B cell (primary cell): ENCODE measurements at regions not wholly inside any gene's neighbourhood (a gene's known extent, or its start where the extent isn't known, plus 50 kb on each side); places are given as distances from the start of the nearest gene placed in this dataset.

Experiments used
- CTCF ChIP-seq: fragments of 200-600 bp; IDR thresholded peaks from one replicate; pipeline ENCODE4 v1.8.0; 2022; ENCODE audit warnings: antibody characterized with exemption, mild to moderate bottlenecking
- EZH2 ChIP-seq: IDR thresholded peaks from 2 replicates; pipeline ENCODE4 v1.6.1; 2012; ENCODE audit warnings: borderline replicate concordance, low read depth, mild to moderate bottlenecking, moderate library complexity, low read length; ENCODE audit not compliant: insufficient read depth, poor library complexity, severe bottlenecking

GRCh38 chr2:239457586-239458445, 57.0 kb upstream of the HDAC4 start:
- TF ChIP-seq CTCF: no peak
- no peak for TF ChIP-seq EZH2
